ENCODE measurements at regions not wholly inside any gene's neighbourhood (a gene's known extent, or its start where the extent isn't known, plus 50 kb on each side); places are given as distances from the start of the nearest gene placed in this dataset.

DNA sequence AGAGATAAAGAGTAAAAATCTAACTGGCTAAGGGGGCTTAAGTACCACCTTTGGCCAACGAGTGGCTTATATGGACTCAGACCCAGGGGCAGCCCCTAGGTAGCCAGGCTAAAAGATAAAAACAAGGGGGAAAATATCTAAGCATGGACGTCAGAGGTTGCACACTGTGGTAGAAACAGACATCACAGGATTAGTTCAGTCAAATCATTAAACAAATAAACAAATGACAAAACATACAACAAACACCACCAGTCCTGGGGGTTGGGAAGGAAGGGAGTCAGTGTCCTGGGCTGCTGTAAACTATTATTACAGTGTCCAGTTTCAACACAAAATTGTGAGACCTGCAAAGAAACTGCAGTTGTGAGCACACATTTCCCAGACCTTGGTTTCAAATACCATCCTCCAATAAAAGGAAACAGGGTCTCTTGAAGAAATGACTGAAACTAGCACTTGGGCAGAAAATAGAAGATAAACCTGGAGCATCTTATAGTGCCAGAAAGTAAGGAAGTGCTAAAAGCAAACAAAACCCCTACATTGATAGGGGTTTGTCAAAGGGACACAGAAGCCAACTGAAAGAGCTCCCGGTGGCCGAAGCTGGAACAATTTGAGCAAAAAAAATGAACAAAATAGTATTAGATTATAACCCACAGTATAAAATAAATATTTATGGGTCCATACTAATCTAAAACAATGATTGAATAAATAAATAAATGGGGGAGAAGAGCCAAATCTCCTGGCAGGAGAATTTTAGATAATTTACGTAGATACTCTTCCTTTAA, 154.8 kb upstream of the KLF7 start:
- Histone ChIP-seq H4K20me1 (ENCODE audit: insufficient read depth) (no peaks in the 10 kb centered on the region), H3K9me2 (ENCODE audit: insufficient read depth) (no peaks in the 10 kb centered on the region), H3K27ac (ENCODE audit: low read depth, low read length) (no peak overlapping the region), H3K9ac (ENCODE audit: low read length) (no peak overlapping the region), H3K27me3 (ENCODE audit: insufficient read depth, low read length) (no peaks in the 10 kb centered on the region), H3K79me2 (ENCODE audit: insufficient read depth, low read length) (no peaks in the 10 kb centered on the region), H3K4me2 (ENCODE audit: low read length) (no peak overlapping the region), H3K4me3 (replicated peaks in 1 of 2; ENCODE audit: low read depth in 1 of 2, low read length in 2 of 2) (no peak overlapping the region), H2AFZ (ENCODE audit: low read depth, low read length, poor library complexity, severe bottlenecking) (no peak overlapping the region), H3K9me3 (ENCODE audit: control insufficient read depth in 1 of 2, insufficient read depth in 1 of 2, low read depth in 1 of 2, low read length in 2 of 2) (no peaks in the 10 kb centered on the region), H3K4me1 (ENCODE audit: control insufficient read depth in 1 of 2, insufficient read depth in 2 of 2, low read length in 2 of 2) (peaks cover 0 to 12% of the 10 kb centered on the region in 2 experiments; a peak in 2 of 4 replicates), H3K36me3 (ENCODE audit: control insufficient read depth in 1 of 2, insufficient read depth in 2 of 2, low read length in 2 of 2) (no peaks in the 10 kb centered on the region)
- CTCF ChIA-PET = interaction anchor here (0.9 to 1.8 kb wide), 3 partner anchors 9 to 18 kb away, joined by 3 to 5 read pairs (median 5); no protein-coding TSS in a partner anchor
- no TSS peak for BruUV-seq (replicated peaks)
- DNase-seq (ENCODE audit: low read depth, low spot score) (no peak), ATAC-seq (no peak; the same call in 1 of the 2 replicates)
- RAD21 ChIA-PET (ENCODE audit: low non-redundant PET in 1 of 2, low total read pairs in 2 of 2, uncharacterized antibody in 2 of 2, unreplicated experiment in 2 of 2) = no interaction called here
- TF ChIP-seq, protein P1, sequence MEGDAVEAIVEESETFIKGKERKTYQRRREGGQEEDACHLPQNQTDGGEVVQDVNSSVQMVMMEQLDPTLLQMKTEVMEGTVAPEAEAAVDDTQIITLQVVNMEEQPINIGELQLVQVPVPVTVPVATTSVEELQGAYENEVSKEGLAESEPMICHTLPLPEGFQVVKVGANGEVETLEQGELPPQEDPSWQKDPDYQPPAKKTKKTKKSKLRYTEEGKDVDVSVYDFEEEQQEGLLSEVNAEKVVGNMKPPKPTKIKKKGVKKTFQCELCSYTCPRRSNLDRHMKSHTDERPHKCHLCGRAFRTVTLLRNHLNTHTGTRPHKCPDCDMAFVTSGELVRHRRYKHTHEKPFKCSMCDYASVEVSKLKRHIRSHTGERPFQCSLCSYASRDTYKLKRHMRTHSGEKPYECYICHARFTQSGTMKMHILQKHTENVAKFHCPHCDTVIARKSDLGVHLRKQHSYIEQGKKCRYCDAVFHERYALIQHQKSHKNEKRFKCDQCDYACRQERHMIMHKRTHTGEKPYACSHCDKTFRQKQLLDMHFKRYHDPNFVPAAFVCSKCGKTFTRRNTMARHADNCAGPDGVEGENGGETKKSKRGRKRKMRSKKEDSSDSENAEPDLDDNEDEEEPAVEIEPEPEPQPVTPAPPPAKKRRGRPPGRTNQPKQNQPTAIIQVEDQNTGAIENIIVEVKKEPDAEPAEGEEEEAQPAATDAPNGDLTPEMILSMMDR (IDR thresholded peaks at IDR 0.05 in 2 of 3, conservative IDR thresholded peaks at IDR 0.05 in 1 of 3; ENCODE audit: borderline replicate concordance in 1 of 3, insufficient read depth in 1 of 3, low read depth in 2 of 3, low read length in 2 of 3) = peak in 2 of 3 experiments; percentile 28 to 37; a peak in 3 of 6 replicates
- TF ChIP-seq CEBPB (IDR thresholded peaks at IDR 0.05; ENCODE audit: low read depth) = no peak
- intact Hi-C loops (cut with micrococcal nuclease) = no loop called here
- POLR2A ChIA-PET = no interaction called here

GRCh38 chr2:207321514-207321913, 155.8 kb upstream of the KLF7 start:
- ATAC-seq = no peak
- no peak for TF ChIP-seq CBX3 (IDR thresholded peaks at IDR 0.05; ENCODE audit: low read depth)
- TF ChIP-seq POLR2AphosphoS5 (IDR thresholded peaks at IDR 0.05; ENCODE audit: low read depth, low read length) = no peak
- no peak for TF ChIP-seq ZFX (IDR thresholded peaks at IDR 0.05)
- no peak for TF ChIP-seq YY1 (IDR thresholded peaks at IDR 0.05; ENCODE audit: extremely low read depth, insufficient replicate concordance, low read depth, low read length)
- TF ChIP-seq SRF (IDR thresholded peaks at IDR 0.05; ENCODE audit: low read depth) = no peak
- no peak for TF ChIP-seq ELF1 (IDR thresholded peaks at IDR 0.05; ENCODE audit: borderline replicate concordance, low read depth)
- no peak for TF ChIP-seq ATF3 (IDR thresholded peaks at IDR 0.05)
- no peak for TF ChIP-seq SIN3A (IDR thresholded peaks at IDR 0.05; ENCODE audit: low read depth)
- TF ChIP-seq EGR1 (IDR thresholded peaks at IDR 0.05; ENCODE audit: low read depth) = no peak
- TF ChIP-seq, protein P2, sequence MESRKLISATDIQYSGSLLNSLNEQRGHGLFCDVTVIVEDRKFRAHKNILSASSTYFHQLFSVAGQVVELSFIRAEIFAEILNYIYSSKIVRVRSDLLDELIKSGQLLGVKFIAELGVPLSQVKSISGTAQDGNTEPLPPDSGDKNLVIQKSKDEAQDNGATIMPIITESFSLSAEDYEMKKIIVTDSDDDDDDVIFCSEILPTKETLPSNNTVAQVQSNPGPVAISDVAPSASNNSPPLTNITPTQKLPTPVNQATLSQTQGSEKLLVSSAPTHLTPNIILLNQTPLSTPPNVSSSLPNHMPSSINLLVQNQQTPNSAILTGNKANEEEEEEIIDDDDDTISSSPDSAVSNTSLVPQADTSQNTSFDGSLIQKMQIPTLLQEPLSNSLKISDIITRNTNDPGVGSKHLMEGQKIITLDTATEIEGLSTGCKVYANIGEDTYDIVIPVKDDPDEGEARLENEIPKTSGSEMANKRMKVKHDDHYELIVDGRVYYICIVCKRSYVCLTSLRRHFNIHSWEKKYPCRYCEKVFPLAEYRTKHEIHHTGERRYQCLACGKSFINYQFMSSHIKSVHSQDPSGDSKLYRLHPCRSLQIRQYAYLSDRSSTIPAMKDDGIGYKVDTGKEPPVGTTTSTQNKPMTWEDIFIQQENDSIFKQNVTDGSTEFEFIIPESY (IDR thresholded peaks at IDR 0.05; ENCODE audit: extremely low read depth, insufficient replicate concordance, low read length) = no peak
- TF ChIP-seq, protein P1 (IDR thresholded peaks at IDR 0.05 in 2 of 3, conservative IDR thresholded peaks at IDR 0.05 in 1 of 3; ENCODE audit: borderline replicate concordance in 1 of 3, insufficient read depth in 1 of 3, low read depth in 2 of 3, low read length in 2 of 3) = no peak

More at GRCh38 chr2:207321514-207321913, 155.8 kb upstream of the KLF7 start:
- no peak overlapping the region for H3K9ac ChIP-seq (ENCODE audit: low read length)
- H3K79me2 ChIP-seq (ENCODE audit: insufficient read depth, low read length) = no peaks in the 10 kb centered on the region
- no peak overlapping the region for H3K4me3 ChIP-seq (replicated peaks in 1 of 2; ENCODE audit: low read depth in 1 of 2, low read length in 2 of 2)
- DNase-seq (ENCODE audit: low read depth, low spot score) = no peak
- H3K36me3 ChIP-seq (ENCODE audit: control insufficient read depth in 1 of 2, insufficient read depth in 2 of 2, low read length in 2 of 2) = no peaks in the 10 kb centered on the region
- H3K27me3 ChIP-seq (ENCODE audit: insufficient read depth, low read length) = no peaks in the 10 kb centered on the region
- no TSS peak for BruUV-seq (replicated peaks)
- no peak overlapping the region for H3K27ac ChIP-seq (ENCODE audit: low read depth, low read length)
- ChIA-PET CTCF (no interaction called here), RAD21 (ENCODE audit: low non-redundant PET in 1 of 2, low total read pairs in 2 of 2, uncharacterized antibody in 2 of 2, unreplicated experiment in 2 of 2) (no interaction called here), POLR2A (no interaction called here)
- intact Hi-C loops (cut with micrococcal nuclease) = no loop called here
- H3K9me2 ChIP-seq (ENCODE audit: insufficient read depth) = no peaks in the 10 kb centered on the region
- H2AFZ ChIP-seq (ENCODE audit: low read depth, low read length, poor library complexity, severe bottlenecking) = no peak overlapping the region
- H3K9me3 ChIP-seq (ENCODE audit: control insufficient read depth in 1 of 2, insufficient read depth in 1 of 2, low read depth in 1 of 2, low read length in 2 of 2) = no peaks in the 10 kb centered on the region
- no peak overlapping the region for H3K4me2 ChIP-seq (ENCODE audit: low read length)
- peaks cover 0 to 12% of the 10 kb centered on the region in 2 experiments; a peak in 2 of 4 replicates for H3K4me1 ChIP-seq (ENCODE audit: control insufficient read depth in 1 of 2, insufficient read depth in 2 of 2, low read length in 2 of 2)
- H4K20me1 ChIP-seq (ENCODE audit: insufficient read depth) = no peaks in the 10 kb centered on the region
